BE2C (cell line): ENCODE measurements at regions not wholly inside any gene's neighbourhood (a gene's known extent, or its start where the extent isn't known, plus 50 kb on each side); places are given as distances from the start of the nearest gene placed in this dataset.

Experiments
- DNase-seq: peaks from one replicate; pipeline ENCODE4 v3.0.0-alpha.2; 2020
- H3K27me3 ChIP-seq: fragments of 250-450 bp; sonication (Bioruptor Pico); 2 replicates; pipeline ENCODE4 v1.5.1; 2020; ENCODE audit warnings: mild to moderate bottlenecking
- H3K36me3 ChIP-seq: fragments of 250-450 bp; sonication (Bioruptor Pico); 2 replicates; pipeline ENCODE4 v1.5.1; 2020; ENCODE audit warnings: mild to moderate bottlenecking
- H3K4me1 ChIP-seq: fragments of 250-450 bp; sonication (Bioruptor Pico); 2 replicates; pipeline ENCODE4 v1.5.1; 2020
- H3K4me3 ChIP-seq: 2 replicates; pipeline ENCODE4 v1.5.1; 2011; ENCODE audit warnings: low read depth, low read length
- H3K9me3 ChIP-seq: fragments of 250-450 bp; sonication (Bioruptor Pico); 2 replicates; pipeline ENCODE4 v1.5.1; 2020
- CTCF ChIP-seq: IDR thresholded peaks from 2 replicates; pipeline ENCODE4 v1.5.1; 2012; ENCODE audit warnings: mild to moderate bottlenecking, low read depth, low read length

- H3K4me1 ChIP-seq = no peaks in the 10 kb centered on the region
- no peak for DNase-seq
- no peak for TF ChIP-seq CTCF
- H3K27me3 ChIP-seq = no peaks in the 10 kb centered on the region
- H3K4me3 ChIP-seq = no peak overlapping the region
- no peaks in the 10 kb centered on the region for H3K9me3 ChIP-seq
- no peaks in the 10 kb centered on the region for H3K36me3 ChIP-seq
Observed at GRCh38 chrX:55142206-55142918, 53.5 kb downstream of the PAGE2 start.

GRCh38 chrX:55142919-55143310 lies 54.1 kb downstream of the PAGE2 start:
- H3K36me3 ChIP-seq = no peaks in the 10 kb centered on the region
- H3K9me3 ChIP-seq = no peaks in the 10 kb centered on the region
- no peaks in the 10 kb centered on the region for H3K4me1 ChIP-seq
- no peak for TF ChIP-seq CTCF
- no peak overlapping the region for H3K4me3 ChIP-seq
- no peak for DNase-seq
- no peaks in the 10 kb centered on the region for H3K27me3 ChIP-seq

- H3K4me3 ChIP-seq = no peak overlapping the region
- no peaks in the 10 kb centered on the region for H3K4me1 ChIP-seq
- no peaks in the 10 kb centered on the region for H3K9me3 ChIP-seq
- no peak for TF ChIP-seq CTCF
- no peaks in the 10 kb centered on the region for H3K36me3 ChIP-seq
- no peak for DNase-seq
- no peaks in the 10 kb centered on the region for H3K27me3 ChIP-seq
Observed at GRCh38 chrX:55143621-55144020, 54.8 kb downstream of the PAGE2 start.

GRCh38 chrX:55144697-55145096 lies 55.9 kb downstream of the PAGE2 start:
- no peak overlapping the region for H3K4me3 ChIP-seq
- no peaks in the 10 kb centered on the region for H3K4me1 ChIP-seq

GRCh38 chrX:55149242-55149641 lies 60.4 kb downstream of the PAGE2 start:
- Histone ChIP-seq H3K4me1 (no peaks in the 10 kb centered on the region), H3K36me3 (no peaks in the 10 kb centered on the region), H3K4me3 (no peak overlapping the region), H3K27me3 (no peaks in the 10 kb centered on the region), H3K9me3 (no peaks in the 10 kb centered on the region)
- DNase-seq = no peak
- TF ChIP-seq CTCF = no peak

More at GRCh38 chrX:55144697-55145096, 55.9 kb downstream of the PAGE2 start:
- Histone ChIP-seq H3K27me3 (no peaks in the 10 kb centered on the region), H3K9me3 (no peaks in the 10 kb centered on the region), H3K36me3 (no peaks in the 10 kb centered on the region)
- DNase-seq = no peak
- no peak for TF ChIP-seq CTCF

GRCh38 chrX:55151199-55151598 lies 62.4 kb downstream of the PAGE2 start:
- Histone ChIP-seq H3K36me3 (no peaks in the 10 kb centered on the region), H3K27me3 (no peaks in the 10 kb centered on the region), H3K4me3 (no peak overlapping the region), H3K4me1 (no peaks in the 10 kb centered on the region), H3K9me3 (no peaks in the 10 kb centered on the region)
- DNase-seq = no peak
- no peak for TF ChIP-seq CTCF
